Trophoblast cell (in vitro differentiated cells and primary cell): ENCODE measurements at regions not wholly inside any gene's neighbourhood (a gene's known extent, or its start where the extent isn't known, plus 50 kb on each side); places are given as distances from the start of the nearest gene placed in this dataset.
A peak's percentile ranks its signal among the peaks of the same experiment; 100 is the strongest.

Experiments
- DNase-seq, 2 donors: peaks; one replicate each; pipeline ENCODE4 v3.0.0-alpha.2; 2016
- H2AFZ ChIP-seq: 2 replicates; pipeline ENCODE4 v1.6.1; 2013; ENCODE audit warnings: low read length, moderate library complexity, mild to moderate bottlenecking; ENCODE audit not compliant: insufficient read depth, poor library complexity
- H2AK5ac ChIP-seq: 2 replicates; pipeline ENCODE4 v1.6.1; 2013; ENCODE audit warnings: mild to moderate bottlenecking, low read length
- H2BK120ac ChIP-seq: 2 replicates; pipeline ENCODE4 v1.6.1; 2013; ENCODE audit warnings: low read length, mild to moderate bottlenecking, moderate library complexity; ENCODE audit not compliant: insufficient read depth, poor library complexity
- H2BK12ac ChIP-seq: 2 replicates; pipeline ENCODE4 v1.6.1; 2013; ENCODE audit warnings: mild to moderate bottlenecking, low read length, moderate library complexity
- H2BK5ac ChIP-seq: 2 replicates; pipeline ENCODE4 v1.6.1; 2013; ENCODE audit warnings: low read length, low read depth, moderate library complexity, mild to moderate bottlenecking; ENCODE audit not compliant: poor library complexity
- H3K14ac ChIP-seq: 2 replicates; pipeline ENCODE4 v1.6.1; 2013; ENCODE audit warnings: mild to moderate bottlenecking, low read length
- H3K18ac ChIP-seq: 2 replicates; pipeline ENCODE4 v1.6.1; 2013; ENCODE audit warnings: mild to moderate bottlenecking, low read length
- H3K23ac ChIP-seq: 2 replicates; pipeline ENCODE4 v1.6.1; 2013; ENCODE audit warnings: low read length
- H3K27ac ChIP-seq: 2 replicates; pipeline ENCODE4 v1.5.1; 2013; ENCODE audit warnings: low read depth, mild to moderate bottlenecking, inconsistent platforms, low read length, moderate library complexity
- H3K27me3 ChIP-seq: 2 replicates; pipeline ENCODE4 v1.6.1; 2013; ENCODE audit warnings: inconsistent platforms, mild to moderate bottlenecking, low read length, moderate library complexity; ENCODE audit not compliant: insufficient read depth
- H3K36me3 ChIP-seq, 2 experiments: 1 replicate in 1 of 2; 2 replicates in 1 of 2; pipeline ENCODE4 v1.6.1; 2013; ENCODE audit warnings: low read length in 2 of 2, mild to moderate bottlenecking in 2 of 2, moderate library complexity in 1 of 2; ENCODE audit not compliant: insufficient read depth in 2 of 2, control insufficient read depth in 1 of 2
- H3K4ac ChIP-seq: 2 replicates; pipeline ENCODE4 v1.6.1; 2013; ENCODE audit warnings: low read depth, mild to moderate bottlenecking, low read length, moderate library complexity
- H3K4me1 ChIP-seq, 2 experiments: 1 replicate in 1 of 2; 2 replicates in 1 of 2; pipeline ENCODE4 v1.6.1; 2013; ENCODE audit warnings: low read length in 2 of 2, mild to moderate bottlenecking in 2 of 2, moderate library complexity in 1 of 2; ENCODE audit not compliant: insufficient read depth in 2 of 2, control insufficient read depth in 1 of 2
- H3K4me2 ChIP-seq: 2 replicates; pipeline ENCODE4 v1.6.1; 2013; ENCODE audit warnings: inconsistent platforms, mild to moderate bottlenecking, low read length, moderate library complexity
- H3K4me3 ChIP-seq: 2 replicates; pipeline ENCODE4 v1.5.1; 2013; ENCODE audit warnings: mild to moderate bottlenecking, low read depth, low read length, inconsistent platforms
- H3K79me1 ChIP-seq: one replicate; pipeline ENCODE4 v1.6.1; 2013; ENCODE audit warnings: low read length
- H3K79me2 ChIP-seq: 2 replicates; pipeline ENCODE4 v1.6.1; 2013; ENCODE audit warnings: low read length, mild to moderate bottlenecking; ENCODE audit not compliant: control insufficient read depth, insufficient read depth, poor library complexity
- H3K9ac ChIP-seq: 2 replicates; pipeline ENCODE4 v1.6.1; 2013; ENCODE audit warnings: mild to moderate bottlenecking, low read length
- H3K9me3 ChIP-seq: 2 replicates; pipeline ENCODE4 v1.6.1; 2013; ENCODE audit warnings: low read depth, mild to moderate bottlenecking, control low read depth, inconsistent platforms, low read length; ENCODE audit not compliant: insufficient read depth
- H4K12ac ChIP-seq: 2 replicates; pipeline ENCODE4 v1.6.1; 2013; ENCODE audit warnings: low read depth, mild to moderate bottlenecking, low read length, moderate library complexity
- H4K8ac ChIP-seq: 2 replicates; pipeline ENCODE4 v1.6.1; 2013; ENCODE audit warnings: low read depth, mild to moderate bottlenecking, low read length, moderate library complexity
- H4K91ac ChIP-seq: one replicate; pipeline ENCODE4 v1.6.1; 2013; ENCODE audit warnings: low read depth, mild to moderate bottlenecking, low read length, moderate library complexity
- WGBS: extraction: QIAGEN DNeasy Blood & Tissue Kit; methylation state at CpG from one replicate; pipeline ENCODE4 v1.1.7; 2013; ENCODE audit warnings: missing lambda C conversion rate; ENCODE audit not compliant: insufficient read length, insufficient coverage; ENCODE audit errors: extremely low coverage; 5-methylcytosine and 5-hydroxymethylcytosine counted together

DNA sequence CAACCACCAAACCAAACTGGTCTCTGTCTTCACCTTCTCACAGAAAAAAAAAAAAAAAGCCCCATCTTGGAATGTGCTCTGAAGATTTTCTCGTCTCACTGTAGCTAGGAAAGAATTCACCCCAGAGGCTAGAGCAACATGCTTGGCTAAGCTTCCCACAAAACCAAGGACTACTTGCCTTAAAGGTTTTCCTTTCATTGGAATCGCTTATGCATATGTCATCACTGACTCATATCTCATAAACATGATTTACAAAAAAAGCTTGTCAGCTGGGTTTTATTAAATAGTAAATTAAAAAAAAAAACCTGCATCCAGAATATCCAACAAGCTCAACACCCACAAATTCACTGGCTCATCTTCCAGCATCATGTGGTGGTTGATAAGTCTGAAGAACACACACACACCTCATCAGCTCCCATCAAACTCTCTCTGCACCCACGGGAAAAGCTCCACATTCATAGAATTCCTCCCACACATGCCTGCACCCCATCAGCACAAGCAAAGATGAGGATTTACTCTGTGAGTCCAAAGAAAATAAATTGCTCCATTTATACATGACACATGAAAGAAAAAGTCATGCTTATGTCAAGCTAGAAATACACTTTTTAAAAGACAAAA lies 182.0 kb upstream of the TRIB2 start:
- Histone ChIP-seq H3K27me3 (no peaks in the 10 kb centered on the region), H4K12ac (no peak overlapping the region), H3K18ac (no peak overlapping the region), H2BK120ac (no peak overlapping the region), H3K4me1 (peaks cover 0 to 4% of the 10 kb centered on the region in 2 experiments), H2BK12ac (no peak overlapping the region), H2BK5ac (no peak overlapping the region), H4K8ac (no peak overlapping the region), H3K4ac (no peak overlapping the region), H3K79me1 (peaks cover 2% of the 10 kb centered on the region), H2AK5ac (no peak overlapping the region), H3K4me2 (no peak overlapping the region), H3K9ac (no peak overlapping the region), H3K79me2 (no peaks in the 10 kb centered on the region), H3K36me3 (no peaks in the 10 kb centered on the region), H3K14ac (no peak overlapping the region), H3K4me3 (no peak overlapping the region), H2AFZ (no peak overlapping the region), H4K91ac (no peak overlapping the region), H3K23ac (no peak overlapping the region), H3K9me3 (no peaks in the 10 kb centered on the region), H3K27ac (no peak overlapping the region)
- no CpG with 5 or more reads among the region's 3 CpGs for WGBS
- DNase-seq = peak; percentile 57 to 76

DNA sequence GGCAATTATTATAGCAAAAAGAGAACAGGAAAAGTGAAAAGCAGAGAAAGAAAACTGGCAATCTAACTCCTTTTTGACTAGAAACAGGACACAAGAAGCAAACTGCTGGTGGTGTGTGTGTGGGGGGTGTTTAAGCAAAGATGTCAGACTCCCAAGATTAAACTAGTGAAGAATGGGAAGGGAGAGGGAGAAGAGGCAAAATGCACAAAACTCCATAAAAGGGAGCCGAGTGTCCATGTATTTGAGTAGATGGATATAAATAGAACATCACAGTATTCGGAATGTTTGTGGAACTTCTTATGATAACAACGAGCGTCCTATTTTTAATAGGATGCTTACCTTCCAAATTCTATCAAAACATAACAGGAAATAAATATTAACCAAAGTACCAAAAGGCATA lies 179.8 kb upstream of the TRIB2 start:
- Histone ChIP-seq H3K23ac (no peak overlapping the region), H3K79me2 (no peaks in the 10 kb centered on the region), H3K14ac (no peak overlapping the region), H2AFZ (no peak overlapping the region), H3K9me3 (no peaks in the 10 kb centered on the region), H3K4ac (no peak overlapping the region), H3K79me1 (peaks cover 2% of the 10 kb centered on the region), H3K18ac (no peak overlapping the region), H3K27ac (no peak overlapping the region), H3K4me2 (no peak overlapping the region), H4K8ac (no peak overlapping the region), H3K4me1 (peaks cover 0 to 4% of the 10 kb centered on the region in 2 experiments), H2BK120ac (no peak overlapping the region), H2AK5ac (no peak overlapping the region), H2BK12ac (no peak overlapping the region), H3K27me3 (no peaks in the 10 kb centered on the region), H4K91ac (no peak overlapping the region), H3K9ac (no peak overlapping the region), H2BK5ac (no peak overlapping the region), H3K36me3 (no peaks in the 10 kb centered on the region), H3K4me3 (no peak overlapping the region), H4K12ac (no peak overlapping the region)
- no CpG with 5 or more reads among the region's 4 CpGs for WGBS
- no peak for DNase-seq

DNA sequence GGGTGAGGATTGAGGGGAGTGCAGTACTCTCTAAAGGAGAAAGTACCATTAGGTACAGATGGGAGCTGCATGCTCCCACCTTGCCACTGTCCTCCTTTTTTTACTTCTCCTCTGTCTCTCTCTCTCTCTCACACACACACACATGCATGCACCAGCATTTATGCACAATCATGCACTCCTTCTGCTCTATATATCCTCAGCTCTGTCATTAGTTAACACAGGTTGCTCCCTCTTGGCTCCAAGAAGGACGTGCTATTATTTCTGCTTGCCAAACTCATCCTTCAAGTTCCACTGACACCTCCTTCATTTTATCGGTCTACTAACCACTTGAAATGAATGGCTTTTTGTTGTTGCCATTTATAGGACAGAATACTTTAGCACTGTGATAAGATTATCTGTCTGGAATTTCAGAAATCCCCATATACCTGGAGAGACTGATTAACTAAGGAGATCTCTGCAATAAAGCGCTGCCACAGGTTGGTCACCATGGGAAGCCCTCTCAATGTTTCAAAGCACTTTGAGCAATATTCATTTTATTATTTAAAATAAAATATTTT lies 178.5 kb upstream of the TRIB2 start:
- H4K12ac ChIP-seq = no peak overlapping the region
- no peaks in the 10 kb centered on the region for H3K9me3 ChIP-seq
- H3K4ac ChIP-seq = no peak overlapping the region
- H3K4me1 ChIP-seq = peaks cover 0 to 4% of the 10 kb centered on the region in 2 experiments
- no peaks in the 10 kb centered on the region for H3K79me2 ChIP-seq
- no peak overlapping the region for H3K4me3 ChIP-seq
- H3K23ac ChIP-seq = no peak overlapping the region
- no peaks in the 10 kb centered on the region for H3K36me3 ChIP-seq
- H3K18ac ChIP-seq = no peak overlapping the region
- peaks cover 2% of the 10 kb centered on the region for H3K79me1 ChIP-seq
- no peak overlapping the region for H2AK5ac ChIP-seq
- no peaks in the 10 kb centered on the region for H3K27me3 ChIP-seq
- H2BK120ac ChIP-seq = no peak overlapping the region
- no peak overlapping the region for H3K4me2 ChIP-seq
- peak in 1 of 2 donors; percentile 57 for DNase-seq
- no peak overlapping the region for H2BK5ac ChIP-seq
- WGBS = no CpG with 5 or more reads among the region's 3 CpGs
- H3K27ac ChIP-seq = no peak overlapping the region
- H2BK12ac ChIP-seq = no peak overlapping the region
- H3K9ac ChIP-seq = no peak overlapping the region
- H4K8ac ChIP-seq = no peak overlapping the region
- no peak overlapping the region for H3K14ac ChIP-seq
- H2AFZ ChIP-seq = no peak overlapping the region
- H4K91ac ChIP-seq = no peak overlapping the region

DNA sequence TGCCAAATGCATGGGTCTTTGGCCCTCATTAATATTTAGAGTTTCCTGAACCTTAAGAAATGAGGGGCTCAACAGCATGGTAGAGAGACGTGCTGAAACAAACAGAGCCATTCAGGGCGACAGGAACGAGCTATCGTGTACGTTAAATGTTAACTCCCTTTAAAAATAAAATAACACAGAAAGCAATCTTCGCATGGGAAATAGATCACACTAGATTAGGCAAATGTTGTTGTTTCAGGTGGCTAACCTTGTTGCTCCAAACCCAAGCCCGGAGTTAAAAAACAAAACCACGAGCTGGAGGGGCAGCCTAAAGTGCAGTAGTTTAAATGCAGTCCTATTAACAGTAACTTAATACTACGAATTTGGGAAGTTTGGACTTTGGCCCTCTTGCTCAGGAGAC lies 177.4 kb upstream of the TRIB2 start:
- no peak overlapping the region for H3K4ac ChIP-seq
- H3K4me2 ChIP-seq = no peak overlapping the region
- no peak overlapping the region for H4K12ac ChIP-seq
- no peak overlapping the region for H4K91ac ChIP-seq
- no peaks in the 10 kb centered on the region for H3K27me3 ChIP-seq
- H2AK5ac ChIP-seq = no peak overlapping the region
- H4K8ac ChIP-seq = no peak overlapping the region
- H3K79me2 ChIP-seq = no peaks in the 10 kb centered on the region
- H3K9ac ChIP-seq = no peak overlapping the region
- no peaks in the 10 kb centered on the region for H3K36me3 ChIP-seq
- no peak overlapping the region for H3K23ac ChIP-seq
- peaks cover 0 to 2% of the 10 kb centered on the region in 2 experiments for H3K4me1 ChIP-seq
- H3K4me3 ChIP-seq = no peak overlapping the region
- H2BK5ac ChIP-seq = no peak overlapping the region
- H2AFZ ChIP-seq = no peak overlapping the region
- DNase-seq = no peak
- H3K9me3 ChIP-seq = no peaks in the 10 kb centered on the region
- H3K18ac ChIP-seq = no peak overlapping the region
- no peaks in the 10 kb centered on the region for H3K79me1 ChIP-seq
- no peak overlapping the region for H2BK12ac ChIP-seq
- no peak overlapping the region for H2BK120ac ChIP-seq
- no peak overlapping the region for H3K14ac ChIP-seq
- H3K27ac ChIP-seq = no peak overlapping the region
- WGBS = no CpG with 5 or more reads among the region's 9 CpGs
